ENCODE measurements at regions not wholly inside any gene's neighbourhood (a gene's known extent, or its start where the extent isn't known, plus 50 kb on each side); places are given as distances from the start of the nearest gene placed in this dataset.

DNA sequence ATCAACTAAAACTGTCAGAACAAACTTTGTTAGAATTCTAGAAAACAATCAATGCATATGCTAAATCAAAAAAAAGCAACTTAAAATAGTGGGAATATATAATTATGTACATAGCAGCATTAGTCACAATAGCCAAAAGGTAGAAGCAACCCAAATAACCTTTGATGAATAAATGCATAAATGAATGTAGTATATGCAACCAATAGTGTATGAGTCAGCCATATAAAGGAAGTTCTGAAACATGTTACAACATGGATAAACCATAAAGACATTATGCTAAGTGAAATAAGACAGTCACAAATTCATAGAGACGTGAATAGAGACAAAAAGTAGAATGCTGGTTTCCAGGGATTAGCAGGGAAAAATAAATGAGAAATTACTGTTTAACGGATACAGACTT is 762.8 kb upstream of the INTU start:
- DNase-seq = no peak
- H3K36me3 ChIP-seq = no peaks in the 10 kb centered on the region
- no peak overlapping the region for H3K4me3 ChIP-seq (ENCODE audit: low read depth, low read length)
- no peaks in the 10 kb centered on the region for H3K27me3 ChIP-seq (ENCODE audit: insufficient read depth, low read depth, severe bottlenecking)
- peaks cover 7% of the 10 kb centered on the region for H3K9me3 ChIP-seq (ENCODE audit: severe bottlenecking)
- TF ChIP-seq, protein P1, sequence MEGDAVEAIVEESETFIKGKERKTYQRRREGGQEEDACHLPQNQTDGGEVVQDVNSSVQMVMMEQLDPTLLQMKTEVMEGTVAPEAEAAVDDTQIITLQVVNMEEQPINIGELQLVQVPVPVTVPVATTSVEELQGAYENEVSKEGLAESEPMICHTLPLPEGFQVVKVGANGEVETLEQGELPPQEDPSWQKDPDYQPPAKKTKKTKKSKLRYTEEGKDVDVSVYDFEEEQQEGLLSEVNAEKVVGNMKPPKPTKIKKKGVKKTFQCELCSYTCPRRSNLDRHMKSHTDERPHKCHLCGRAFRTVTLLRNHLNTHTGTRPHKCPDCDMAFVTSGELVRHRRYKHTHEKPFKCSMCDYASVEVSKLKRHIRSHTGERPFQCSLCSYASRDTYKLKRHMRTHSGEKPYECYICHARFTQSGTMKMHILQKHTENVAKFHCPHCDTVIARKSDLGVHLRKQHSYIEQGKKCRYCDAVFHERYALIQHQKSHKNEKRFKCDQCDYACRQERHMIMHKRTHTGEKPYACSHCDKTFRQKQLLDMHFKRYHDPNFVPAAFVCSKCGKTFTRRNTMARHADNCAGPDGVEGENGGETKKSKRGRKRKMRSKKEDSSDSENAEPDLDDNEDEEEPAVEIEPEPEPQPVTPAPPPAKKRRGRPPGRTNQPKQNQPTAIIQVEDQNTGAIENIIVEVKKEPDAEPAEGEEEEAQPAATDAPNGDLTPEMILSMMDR (IDR thresholded peaks at IDR 0.05; ENCODE audit: low read depth, low read length) = no peak
- H3K27ac ChIP-seq = no peak overlapping the region

DNA sequence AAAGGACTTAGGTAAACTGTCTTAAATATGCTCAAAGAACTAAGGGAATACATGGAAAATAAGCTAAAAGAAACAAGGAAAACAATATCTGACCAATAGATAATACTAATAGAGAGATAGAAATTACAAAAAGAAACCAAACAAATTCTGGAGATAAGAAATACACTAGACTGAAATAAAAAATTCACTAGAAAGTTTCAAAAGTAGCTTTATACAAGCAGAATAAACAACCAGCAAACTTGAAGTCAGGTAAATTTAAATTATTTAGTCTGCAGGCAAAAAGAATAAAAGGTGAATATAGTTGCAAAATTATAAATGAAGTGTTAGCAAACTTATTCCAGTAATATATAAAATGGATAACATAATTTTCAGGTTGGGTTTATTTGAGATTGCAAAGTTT is 760.9 kb upstream of the INTU start:
- TF ChIP-seq, protein P1 (IDR thresholded peaks at IDR 0.05; ENCODE audit: low read depth, low read length) = no peak
- Histone ChIP-seq H3K36me3 (no peaks in the 10 kb centered on the region), H3K27ac (no peak overlapping the region), H3K27me3 (ENCODE audit: insufficient read depth, low read depth, severe bottlenecking) (no peaks in the 10 kb centered on the region), H3K4me3 (ENCODE audit: low read depth, low read length) (no peak overlapping the region), H3K9me3 (ENCODE audit: severe bottlenecking) (peaks cover 7% of the 10 kb centered on the region)
- no peak for DNase-seq

DNA sequence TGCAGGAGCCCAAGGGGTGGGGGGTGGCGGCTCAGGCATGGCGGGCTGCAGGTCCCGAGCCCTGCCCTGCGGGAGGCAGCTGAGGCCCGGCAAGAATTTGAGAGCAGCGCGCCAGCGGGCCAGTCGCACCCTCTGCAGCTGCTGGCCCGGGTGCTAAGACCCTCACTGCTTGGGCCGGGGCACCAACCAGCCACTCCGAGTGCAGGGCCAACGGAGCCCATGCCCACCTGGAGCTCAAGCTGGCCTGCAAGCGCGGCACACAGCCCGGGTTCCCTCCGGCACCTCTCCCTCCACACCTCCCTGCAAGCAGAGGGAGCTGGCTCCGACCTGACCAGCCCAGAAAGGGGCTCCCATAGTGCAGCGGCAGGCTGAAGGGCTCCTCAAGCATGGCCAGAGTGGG is 758.2 kb upstream of the INTU start:
- Histone ChIP-seq H3K27ac (no peak overlapping the region), H3K36me3 (no peaks in the 10 kb centered on the region), H3K9me3 (ENCODE audit: severe bottlenecking) (peaks cover 7% of the 10 kb centered on the region), H3K4me3 (ENCODE audit: low read depth, low read length) (no peak overlapping the region), H3K27me3 (ENCODE audit: insufficient read depth, low read depth, severe bottlenecking) (no peaks in the 10 kb centered on the region)
- TF ChIP-seq, protein P1 (IDR thresholded peaks at IDR 0.05; ENCODE audit: low read depth, low read length) = no peak
- DNase-seq = no peak

DNA sequence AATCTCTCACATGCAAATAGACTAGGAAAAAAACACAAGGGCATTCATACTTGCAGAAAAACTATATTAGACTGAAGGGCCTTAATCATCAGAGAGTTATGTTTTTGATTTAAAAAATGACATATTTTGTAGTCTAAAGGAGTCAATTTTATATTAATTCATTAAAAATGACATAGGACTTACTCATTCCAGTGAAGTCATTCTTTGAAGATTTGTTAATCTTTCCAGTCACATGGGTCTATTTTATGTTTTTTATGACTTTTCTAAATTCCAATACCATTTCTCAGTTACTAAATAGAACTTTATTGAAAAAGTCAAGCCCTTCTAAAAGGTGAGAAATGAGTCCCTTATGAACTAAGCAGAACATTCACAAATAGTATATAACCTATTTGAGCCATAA is 743.8 kb upstream of the INTU start:
- DNase-seq = no peak
- TF ChIP-seq, protein P1 (IDR thresholded peaks at IDR 0.05; ENCODE audit: low read depth, low read length) = no peak
- Histone ChIP-seq H3K27me3 (ENCODE audit: insufficient read depth, low read depth, severe bottlenecking) (no peaks in the 10 kb centered on the region), H3K9me3 (ENCODE audit: severe bottlenecking) (no peaks in the 10 kb centered on the region), H3K27ac (no peak overlapping the region), H3K4me3 (ENCODE audit: low read depth, low read length) (no peak overlapping the region), H3K36me3 (no peaks in the 10 kb centered on the region)

DNA sequence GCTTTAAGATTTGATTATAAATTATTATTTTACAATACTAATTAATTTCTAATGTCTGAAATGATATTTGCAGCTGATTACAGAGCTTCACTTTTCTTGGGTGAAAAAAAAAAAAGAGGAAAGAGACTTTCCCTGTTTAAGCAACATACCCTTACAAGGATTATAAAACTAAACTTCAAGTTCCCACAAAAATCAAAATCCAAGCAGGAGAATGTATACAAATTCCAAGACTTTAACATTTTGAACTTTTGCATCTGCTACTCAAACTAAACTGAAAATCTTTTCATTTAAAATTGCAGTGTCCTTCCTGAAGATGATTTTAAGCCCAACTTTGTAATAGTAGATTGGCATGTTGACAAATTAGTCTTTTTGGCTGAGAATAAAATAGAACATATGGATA is 742.4 kb upstream of the INTU start:
- H3K36me3 ChIP-seq = no peaks in the 10 kb centered on the region
- DNase-seq = no peak
- H3K27ac ChIP-seq = no peak overlapping the region
- H3K4me3 ChIP-seq (ENCODE audit: low read depth, low read length) = no peak overlapping the region
- TF ChIP-seq, protein P1 (IDR thresholded peaks at IDR 0.05; ENCODE audit: low read depth, low read length) = no peak
- no peaks in the 10 kb centered on the region for H3K9me3 ChIP-seq (ENCODE audit: severe bottlenecking)
- H3K27me3 ChIP-seq (ENCODE audit: insufficient read depth, low read depth, severe bottlenecking) = no peaks in the 10 kb centered on the region

DNA sequence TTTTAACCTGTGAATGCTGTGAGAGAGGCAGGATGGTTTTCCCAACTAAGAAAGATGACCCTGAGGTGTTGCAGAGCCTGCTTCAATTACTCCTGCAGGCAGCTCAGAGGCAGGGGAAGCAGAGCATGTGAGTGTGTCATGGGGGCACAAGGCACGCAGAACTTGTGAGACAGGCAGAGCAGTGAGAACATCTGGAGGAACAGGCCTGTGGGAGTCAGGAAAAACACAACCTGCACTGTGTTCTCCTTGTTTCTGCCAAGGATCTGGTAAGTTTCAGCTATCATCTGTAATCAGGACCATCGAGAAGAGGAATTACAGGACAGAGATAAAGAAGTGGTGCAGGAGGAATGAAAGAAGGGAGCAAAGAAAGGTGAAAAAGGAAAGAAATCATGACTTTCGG is 741.8 kb upstream of the INTU start:
- DNase-seq = no peak
- H3K27ac ChIP-seq = no peak overlapping the region
- no peaks in the 10 kb centered on the region for H3K9me3 ChIP-seq (ENCODE audit: severe bottlenecking)
- TF ChIP-seq, protein P1 (IDR thresholded peaks at IDR 0.05; ENCODE audit: low read depth, low read length) = no peak
- no peaks in the 10 kb centered on the region for H3K36me3 ChIP-seq
- no peak overlapping the region for H3K4me3 ChIP-seq (ENCODE audit: low read depth, low read length)
- no peaks in the 10 kb centered on the region for H3K27me3 ChIP-seq (ENCODE audit: insufficient read depth, low read depth, severe bottlenecking)
